H9 (cell line): ENCODE measurements at regions not wholly inside any gene's neighbourhood (a gene's known extent, or its start where the extent isn't known, plus 50 kb on each side); places are given as distances from the start of the nearest gene placed in this dataset.

Experiments used
- DNase-seq: peaks from one replicate; pipeline ENCODE4 v3.0.0-alpha.2; 2017
- H2AFZ ChIP-seq: one replicate; pipeline ENCODE4 v1.6.1; 2013; ENCODE audit warnings: mild to moderate bottlenecking, low read length, control low read depth, moderate library complexity
- H2AK5ac ChIP-seq: 2 replicates; pipeline ENCODE4 v1.6.1; 2013; ENCODE audit warnings: low read length, control low read depth, mixed read lengths; ENCODE audit not compliant: insufficient read length
- H2BK120ac ChIP-seq: one replicate; pipeline ENCODE4 v1.6.1; 2013; ENCODE audit warnings: low read depth, mild to moderate bottlenecking, low read length, control low read depth, inconsistent platforms; ENCODE audit not compliant: poor library complexity, severe bottlenecking
- H2BK12ac ChIP-seq: 2 replicates; pipeline ENCODE4 v1.6.1; 2013; ENCODE audit warnings: low read length, control low read depth, mixed read lengths, low read depth; ENCODE audit not compliant: insufficient read length
- H2BK15ac ChIP-seq: 2 replicates; pipeline ENCODE4 v1.6.1; 2013; ENCODE audit warnings: low read depth, low read length, control low read depth
- H2BK20ac ChIP-seq: one replicate; pipeline ENCODE4 v1.6.1; 2013; ENCODE audit warnings: low read depth, mild to moderate bottlenecking, low read length, control low read depth, inconsistent platforms; ENCODE audit not compliant: poor library complexity, severe bottlenecking
- H2BK5ac ChIP-seq: 2 replicates; pipeline ENCODE4 v1.6.1; 2013; ENCODE audit warnings: low read length, control low read depth, mixed read lengths; ENCODE audit not compliant: insufficient read length
- H3K14ac ChIP-seq: 2 replicates; pipeline ENCODE4 v1.6.1; 2013; ENCODE audit warnings: low read length, control low read depth; ENCODE audit not compliant: insufficient read depth
- H3K18ac ChIP-seq: 2 replicates; pipeline ENCODE4 v1.6.1; 2013; ENCODE audit warnings: low read depth, mild to moderate bottlenecking, mixed read lengths, low read length, control low read depth; ENCODE audit not compliant: insufficient read length
- H3K23ac ChIP-seq: 2 replicates; pipeline ENCODE4 v1.6.1; 2013; ENCODE audit warnings: low read length, control low read depth, mixed read lengths, low read depth; ENCODE audit not compliant: insufficient read length
- H3K23me2 ChIP-seq: 2 replicates; pipeline ENCODE4 v1.6.1; 2013; ENCODE audit warnings: low read depth, mild to moderate bottlenecking, mixed read lengths, low read length, control low read depth; ENCODE audit not compliant: insufficient read length, poor library complexity, severe bottlenecking
- H3K27ac ChIP-seq: 2 replicates; pipeline ENCODE4 v1.5.1; 2013; ENCODE audit warnings: low read length, control low read depth, mixed read lengths, low read depth; ENCODE audit not compliant: insufficient read length
- H3K27me3 ChIP-seq: 2 replicates; pipeline ENCODE4 v1.6.1; 2013; ENCODE audit warnings: low read length, control low read depth, inconsistent platforms; ENCODE audit not compliant: insufficient read depth
- H3K4ac ChIP-seq: 2 replicates; pipeline ENCODE4 v1.6.1; 2013; ENCODE audit warnings: low read depth, mild to moderate bottlenecking, control low read depth, inconsistent platforms, low read length, moderate library complexity
- H3K4me1 ChIP-seq: 2 replicates; pipeline ENCODE4 v1.6.1; 2013; ENCODE audit warnings: low read length, control low read depth, inconsistent platforms; ENCODE audit not compliant: insufficient read depth
- H3K4me2 ChIP-seq: 2 replicates; pipeline ENCODE4 v1.6.1; 2013; ENCODE audit warnings: low read length, control low read depth, mixed read lengths; ENCODE audit not compliant: insufficient read length, insufficient read depth
- H3K56ac ChIP-seq: 2 replicates; pipeline ENCODE4 v1.6.1; 2013; ENCODE audit warnings: low read depth, mild to moderate bottlenecking, mixed read lengths, low read length, control low read depth; ENCODE audit not compliant: insufficient read length
- H3K79me1 ChIP-seq: 2 replicates; pipeline ENCODE4 v1.6.1; 2013; ENCODE audit warnings: low read depth, mild to moderate bottlenecking, moderate library complexity, low read length, control low read depth, inconsistent platforms; ENCODE audit not compliant: insufficient read depth, poor library complexity, severe bottlenecking
- H3K79me2 ChIP-seq: 2 replicates; pipeline ENCODE4 v1.6.1; 2013; ENCODE audit warnings: low read length, control low read depth, inconsistent platforms; ENCODE audit not compliant: insufficient read depth
- H3K9ac ChIP-seq: 2 replicates; pipeline ENCODE4 v1.6.1; 2013; ENCODE audit warnings: low read length, control low read depth, mixed read lengths; ENCODE audit not compliant: insufficient read length; ENCODE audit errors: extremely low read depth
- H3K9me3 ChIP-seq: one replicate; pipeline ENCODE4 v1.6.1; 2013; ENCODE audit warnings: low read depth, low read length, inconsistent platforms; ENCODE audit not compliant: control insufficient read depth
- H3T11ph ChIP-seq: one replicate; pipeline ENCODE4 v1.6.1; 2013; ENCODE audit warnings: mild to moderate bottlenecking, low read length, control low read depth, inconsistent platforms
- H4K20me1 ChIP-seq: one replicate; pipeline ENCODE4 v1.6.1; 2013; ENCODE audit not compliant: control insufficient read depth, insufficient read length, insufficient read depth
- H4K5ac ChIP-seq: 2 replicates; pipeline ENCODE4 v1.6.1; 2013; ENCODE audit warnings: low read depth, mild to moderate bottlenecking, mixed read lengths, low read length, control low read depth; ENCODE audit not compliant: insufficient read length
- H4K8ac ChIP-seq: replicated peaks from 2 replicates; pipeline ENCODE4 v1.6.1; 2013; ENCODE audit warnings: low read length, control low read depth, mixed read lengths, low read depth; ENCODE audit not compliant: insufficient read length
- H4K91ac ChIP-seq: 2 replicates; pipeline ENCODE4 v1.6.1; 2013; ENCODE audit warnings: low read depth, mild to moderate bottlenecking, moderate library complexity, mixed read lengths, low read length, control low read depth; ENCODE audit not compliant: insufficient read length
- H3K27ac Mint-ChIP-seq, 3 experiments: 2 replicates in 2 of 3; 3 replicates in 1 of 3; pipeline ENCODE4 v1.8.0; 2020 to 2021; ENCODE audit warnings: mixed read lengths in 3 of 3, mild to moderate bottlenecking in 1 of 3, moderate library complexity in 1 of 3
- H3K27me3 Mint-ChIP-seq: 2 replicates; pipeline ENCODE4 v1.8.0; 2021; ENCODE audit warnings: low read depth, mild to moderate bottlenecking, moderate library complexity, mixed read lengths
- H3K36me3 Mint-ChIP-seq, 3 experiments: 2 replicates in 2 of 3; 3 replicates in 1 of 3; pipeline ENCODE4 v1.8.0; 2020 to 2021; ENCODE audit warnings: low read depth in 3 of 3, mixed read lengths in 3 of 3; ENCODE audit not compliant: insufficient read depth in 1 of 3
- H3K4me1 Mint-ChIP-seq, 2 experiments: 2 replicates each; pipeline ENCODE4 v1.8.0; 2020; ENCODE audit warnings: mixed read lengths in 2 of 2
- H3K4me3 Mint-ChIP-seq, 2 experiments: 2 replicates in 1 of 2; 3 replicates in 1 of 2; pipeline ENCODE4 v1.8.0; 2020 to 2021; ENCODE audit warnings: mild to moderate bottlenecking in 2 of 2, mixed read lengths in 2 of 2, moderate library complexity in 1 of 2
- H3K9me3 Mint-ChIP-seq, 2 experiments: 2 replicates in 1 of 2; 3 replicates in 1 of 2; pipeline ENCODE4 v1.8.0; 2020; ENCODE audit warnings: mild to moderate bottlenecking in 2 of 2, mixed read lengths in 2 of 2, moderate library complexity in 1 of 2
- CTCF ChIP-seq: fragments of 200-600 bp; sonication (generic); conservative IDR thresholded peaks from 3 replicates; pipeline ENCODE4 v1.8.0; 2021; ENCODE audit warnings: antibody characterized with exemption, mild to moderate bottlenecking
- whole genome bisulfite sequencing: extraction: QIAGEN DNeasy Blood & Tissue Kit; methylation state at CpG from one replicate; pipeline ENCODE4 v1.1.7; 2013; ENCODE audit warnings: missing lambda C conversion rate, low lambda C conversion rate, mixed read lengths; ENCODE audit not compliant: insufficient read length; ENCODE audit errors: extremely low coverage; 5-methylcytosine and 5-hydroxymethylcytosine counted together

GRCh38 chr4:135412213-135412612 is 1210.6 kb upstream of the PABPC4L start:
- H2BK12ac ChIP-seq = no peak overlapping the region
- H3K23ac ChIP-seq = no peak overlapping the region
- H3K4me1 Mint-ChIP-seq = peaks cover 3 to 8% of the 10 kb centered on the region in 2 experiments; a peak in 3 of 4 replicates
- H3K56ac ChIP-seq = no peak overlapping the region
- no peak overlapping the region for H2BK120ac ChIP-seq
- no peak overlapping the region for H2BK15ac ChIP-seq
- H3K4me3 Mint-ChIP-seq = no peak overlapping the region
- no peaks in the 10 kb centered on the region for H3K27me3 ChIP-seq
- H3K4me1 ChIP-seq = no peaks in the 10 kb centered on the region
- no peak overlapping the region for H3K27ac ChIP-seq
- no peak overlapping the region for H2AFZ ChIP-seq
- H3K27ac Mint-ChIP-seq = no peak overlapping the region
- no peak overlapping the region for H3K14ac ChIP-seq
- H3K18ac ChIP-seq = no peak overlapping the region
- no peak for TF ChIP-seq CTCF
- no peaks in the 10 kb centered on the region for H3K27me3 Mint-ChIP-seq
- H3K9me3 Mint-ChIP-seq = peaks cover 0 to 6% of the 10 kb centered on the region in 2 experiments; a peak in 2 of 5 replicates
- no peak overlapping the region for H2BK20ac ChIP-seq
- no peaks in the 10 kb centered on the region for H3K23me2 ChIP-seq
- no peak overlapping the region for H3K4ac ChIP-seq
- no peak overlapping the region for H2BK5ac ChIP-seq
- H4K8ac ChIP-seq = no peak overlapping the region
- no peak overlapping the region for H4K91ac ChIP-seq
- no peaks in the 10 kb centered on the region for H3K79me1 ChIP-seq
- no peaks in the 10 kb centered on the region for H3K79me2 ChIP-seq
- WGBS = no CpG with 5 or more reads among the region's 4 CpGs
- no peak for DNase-seq
- H2AK5ac ChIP-seq = no peak overlapping the region
- no peaks in the 10 kb centered on the region for H4K20me1 ChIP-seq
- no peak overlapping the region for H4K5ac ChIP-seq
- H3K36me3 Mint-ChIP-seq = peaks cover 0 to 2% (median 0%) of the 10 kb centered on the region in 3 experiments; a peak in 2 of 7 replicates
- no peak overlapping the region for H3K4me2 ChIP-seq
- no peak overlapping the region for H3T11ph ChIP-seq
- H3K9me3 ChIP-seq = no peaks in the 10 kb centered on the region
- no peak overlapping the region for H3K9ac ChIP-seq
